Neural progenitor cell (in vitro differentiated cells): ENCODE measurements at regions not wholly inside any gene's neighbourhood (a gene's known extent, or its start where the extent isn't known, plus 50 kb on each side); places are given as distances from the start of the nearest gene placed in this dataset.

Experiments used
- CTCF ChIP-seq: fragments of 200-600 bp; sonication (generic); IDR thresholded peaks from 2 replicates; pipeline ENCODE4 v1.5.1; 2017; ENCODE audit warnings: antibody characterized with exemption, mild to moderate bottlenecking
- EZH2 ChIP-seq: fragments of 200-600 bp; sonication (generic); IDR thresholded peaks from 2 replicates; pipeline ENCODE4 v1.6.1; 2017; ENCODE audit warnings: antibody characterized with exemption, mild to moderate bottlenecking, moderate library complexity
- EZH2phosphoT487 ChIP-seq: fragments of 200-600 bp; sonication (generic); IDR thresholded peaks from 2 replicates; pipeline ENCODE4 v1.6.1; 2017; ENCODE audit warnings: antibody characterized with exemption

- TF ChIP-seq CTCF (no peak), EZH2 (no peak), EZH2phosphoT487 (no peak)
Observed at GRCh38 chrX:16429406-16429805, 220.6 kb upstream of the S100G start.
